ENCODE measurements at regions not wholly inside any gene's neighbourhood (a gene's known extent, or its start where the extent isn't known, plus 50 kb on each side); places are given as distances from the start of the nearest gene placed in this dataset.
"Not testable (repeated sequence)": the region's sequence is repeated elsewhere in the genome, so short reads cannot be mapped to it uniquely, and the experiment has no call there.

DNA sequence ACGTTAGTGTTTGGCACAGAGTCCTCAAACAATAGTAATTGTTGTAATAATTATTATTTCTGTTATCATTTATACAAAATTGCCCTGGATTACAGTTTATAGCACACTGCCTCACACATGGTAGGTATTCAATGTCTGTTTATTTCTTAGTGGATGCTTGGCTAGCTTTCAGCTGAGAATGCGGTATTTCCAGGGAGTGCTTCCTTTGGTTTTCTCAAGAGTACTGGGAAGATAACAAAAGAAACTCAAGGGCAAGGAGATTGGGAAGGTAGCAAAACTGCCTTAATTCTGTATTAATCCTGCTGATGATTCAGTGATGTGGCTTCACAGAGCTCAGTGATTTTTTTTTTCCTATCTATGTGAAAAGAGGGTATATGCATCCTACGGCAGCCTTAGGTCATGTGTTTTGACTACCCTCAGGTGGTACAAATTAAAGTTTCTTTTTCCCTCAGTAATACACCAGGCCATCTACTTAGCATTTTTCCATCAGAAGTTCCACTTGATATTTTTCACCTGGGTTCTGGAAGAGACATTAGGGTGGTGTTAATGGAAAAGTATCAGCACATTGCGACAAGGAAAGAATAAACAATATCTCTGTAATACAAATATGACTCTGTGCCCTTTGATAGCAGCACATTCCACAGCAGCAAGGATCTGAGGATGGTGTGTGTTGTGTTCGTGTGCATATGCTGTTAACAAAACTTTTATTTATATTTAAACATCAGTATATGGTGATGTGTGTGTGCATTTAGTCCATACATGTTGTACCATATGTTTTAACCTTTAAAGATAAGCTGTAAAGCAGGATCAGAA lies 124.3 kb upstream of the RASGEF1B start:
- no peak for DNase-seq (ENCODE audit: low read depth)

DNA sequence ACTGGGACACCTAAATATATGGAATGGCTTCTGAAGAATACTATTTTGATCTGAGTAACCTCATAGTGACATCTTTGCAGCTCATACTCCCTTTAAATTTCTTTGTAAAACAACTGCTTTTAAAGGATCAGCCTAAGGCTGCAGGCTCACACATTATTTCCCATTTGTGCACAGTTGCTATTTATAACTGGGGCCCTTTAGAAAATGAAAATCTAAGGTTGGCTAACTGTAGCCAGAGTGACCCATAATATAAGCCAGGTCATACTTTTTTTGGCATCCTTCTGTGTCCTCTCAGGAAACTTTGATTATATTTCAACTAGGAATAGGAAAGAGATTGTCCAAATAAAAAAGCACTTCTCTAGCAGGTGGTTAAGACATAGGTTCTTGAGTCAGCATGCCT lies 123.6 kb upstream of the RASGEF1B start:
- no peak for DNase-seq (ENCODE audit: low read depth)

DNA sequence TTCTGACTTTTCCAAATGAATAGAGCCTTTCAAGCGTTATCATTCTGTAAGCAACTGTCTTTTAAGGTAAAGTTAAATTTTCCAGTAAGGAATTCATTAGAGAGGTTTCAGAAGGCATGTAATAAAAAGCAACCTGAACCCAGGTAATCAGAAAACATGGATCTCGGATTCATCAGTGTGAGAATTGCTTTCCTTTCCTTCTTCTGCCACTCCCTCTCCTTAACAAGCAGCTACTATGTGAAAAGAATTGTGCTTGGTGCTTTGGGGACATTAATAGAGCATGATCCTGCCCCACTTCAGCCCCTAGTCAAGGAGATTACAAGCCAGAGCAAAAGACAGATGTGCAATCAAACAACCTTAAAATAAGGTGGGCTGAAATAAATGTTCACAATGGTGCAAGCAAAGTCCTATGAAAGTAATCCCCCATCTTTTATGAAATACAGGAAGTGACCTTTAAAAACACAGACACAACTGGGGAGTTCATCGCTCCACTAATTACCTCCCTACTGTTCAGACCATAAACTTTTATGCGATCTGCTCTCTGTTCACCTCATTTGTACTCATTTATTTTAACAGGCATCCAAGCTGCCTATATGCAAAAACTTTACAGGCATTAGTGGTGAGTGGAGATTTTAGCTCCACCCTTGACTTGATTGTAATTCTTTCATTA lies 122.9 kb upstream of the RASGEF1B start:
- no peak for DNase-seq (ENCODE audit: low read depth)

DNA sequence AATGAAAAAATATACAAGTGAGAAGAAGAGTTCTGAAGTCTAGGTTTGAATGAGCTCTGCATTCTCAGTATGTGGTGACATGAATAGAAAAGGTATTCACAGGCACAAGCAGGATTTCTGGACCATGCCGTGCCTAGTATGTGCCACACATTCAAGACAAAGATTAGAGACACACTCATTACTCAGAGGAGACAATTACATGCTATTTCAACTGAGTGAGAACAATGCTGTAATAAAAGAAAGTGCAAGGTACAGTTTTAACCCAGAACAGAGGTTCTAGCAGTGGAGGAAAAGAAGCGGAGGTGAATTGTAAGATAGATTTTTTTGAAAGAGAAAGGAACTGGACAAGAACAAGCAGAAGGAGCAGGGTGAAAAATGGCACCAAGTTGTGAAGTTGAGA lies 121.0 kb upstream of the RASGEF1B start:
- no peak for DNase-seq (ENCODE audit: low read depth)

DNA sequence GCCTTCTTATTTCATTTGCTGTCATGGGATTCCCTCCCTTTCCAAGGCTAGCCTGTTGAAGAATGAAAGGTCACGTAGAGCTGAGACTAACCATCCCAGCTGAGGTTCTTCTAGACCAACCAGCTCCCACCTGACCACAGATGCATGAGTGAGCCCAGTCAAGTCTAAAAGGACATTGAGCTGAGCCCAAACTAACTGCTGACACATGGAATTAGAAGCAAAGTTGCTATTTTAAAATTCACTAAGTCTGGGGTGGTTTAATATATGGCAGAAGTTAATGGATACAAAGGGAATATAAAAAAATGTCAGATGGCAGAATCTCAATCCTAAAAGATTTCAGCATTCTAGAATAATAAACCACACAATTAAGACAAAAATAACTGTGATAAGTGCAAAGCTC lies 118.9 kb upstream of the RASGEF1B start:
- DNase-seq (ENCODE audit: low read depth), result no peak

DNA sequence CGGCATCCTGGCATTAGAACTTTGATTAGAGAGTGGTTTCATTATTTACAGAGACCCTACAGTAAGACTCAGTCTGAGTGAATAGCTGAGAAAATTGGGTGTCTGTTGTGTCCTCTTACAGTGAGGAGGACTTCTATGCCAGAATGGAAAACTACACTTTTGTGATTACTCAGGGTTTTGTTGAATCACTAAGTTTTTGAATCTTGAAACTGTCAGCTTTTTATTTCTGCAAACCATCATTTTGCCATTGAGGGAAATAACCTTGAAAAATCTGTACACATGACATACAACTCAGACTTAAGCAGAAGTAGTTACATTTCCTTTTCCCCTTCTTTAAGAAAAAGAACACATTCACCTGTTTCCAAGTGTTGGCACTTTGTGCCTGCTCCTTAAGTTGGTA lies 117.6 kb upstream of the RASGEF1B start:
- DNase-seq (ENCODE audit: low read depth), result no peak

DNA sequence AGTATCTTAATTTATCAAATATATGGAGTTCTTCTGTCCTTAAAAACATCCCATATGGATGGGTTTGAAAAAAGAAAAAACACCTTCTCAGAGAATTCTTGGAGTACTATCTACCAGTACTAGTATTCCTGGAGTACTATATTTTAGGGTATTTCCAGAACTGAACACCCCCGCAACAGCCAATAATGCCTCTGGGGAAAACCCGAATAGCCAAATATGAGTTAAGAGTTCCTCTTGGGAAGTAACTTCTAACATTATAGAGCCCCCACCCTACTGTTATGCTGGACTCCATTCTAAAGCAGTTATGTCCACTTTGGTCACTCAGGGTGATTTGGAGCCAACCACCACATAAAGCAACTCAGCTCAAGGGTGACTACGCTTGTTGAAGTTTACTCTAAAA lies 115.0 kb upstream of the RASGEF1B start:
- no peak for DNase-seq (ENCODE audit: low read depth)

DNA sequence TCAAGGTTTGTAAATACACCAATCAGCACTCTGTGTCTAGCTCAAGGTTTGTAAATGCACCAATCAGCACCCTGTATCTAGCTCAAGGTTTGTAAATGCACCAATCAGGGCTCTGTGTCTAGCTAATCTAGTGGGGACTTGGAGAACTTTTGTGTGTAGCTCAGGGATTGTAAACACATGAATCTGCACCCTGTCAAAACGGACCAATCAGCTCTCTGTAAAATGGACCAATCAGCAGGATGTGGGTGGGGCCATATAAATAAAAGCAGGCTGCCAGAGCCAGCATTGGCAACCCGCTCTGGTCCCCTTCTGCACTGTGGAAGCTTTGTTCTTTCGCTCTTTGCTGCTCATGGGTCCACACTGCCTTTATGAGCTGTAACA lies 109.3 kb upstream of the RASGEF1B start:
- DNase-seq (ENCODE audit: low read depth), result not testable (repeated sequence)

DNA sequence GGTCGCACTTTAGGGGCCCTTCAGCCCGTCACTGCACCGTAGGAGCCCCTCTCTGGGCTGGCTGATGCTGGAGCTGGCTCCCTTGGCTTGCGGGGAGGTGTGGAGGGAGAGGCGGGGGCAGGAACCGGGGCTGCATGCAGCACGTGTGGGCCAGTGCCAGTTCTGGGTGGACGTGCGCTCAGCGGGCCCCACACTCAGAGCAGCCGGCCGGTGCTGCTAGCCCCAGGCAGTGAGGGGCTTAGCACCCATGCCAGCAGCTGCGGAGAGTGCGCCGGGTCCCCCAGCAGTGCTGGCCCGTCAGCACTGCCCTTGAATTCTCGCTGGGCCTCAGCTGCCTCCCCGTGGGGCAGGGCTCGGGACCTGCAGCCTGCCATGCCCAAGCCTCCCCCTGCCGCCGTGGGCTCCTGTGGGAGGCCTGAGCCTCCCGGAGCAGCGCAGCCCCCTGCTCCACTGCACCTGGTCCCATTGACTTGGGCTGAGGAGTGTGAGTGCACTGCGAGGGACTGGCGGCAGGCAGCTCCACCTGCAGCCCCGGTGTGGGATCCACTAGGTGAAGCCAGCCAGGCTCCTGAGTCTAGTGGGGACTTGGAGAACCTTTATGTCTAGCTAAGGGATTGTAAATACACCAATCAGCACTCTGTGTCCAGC lies 108.8 kb upstream of the RASGEF1B start:
- DNase-seq (ENCODE audit: low read depth), result no peak

DNA sequence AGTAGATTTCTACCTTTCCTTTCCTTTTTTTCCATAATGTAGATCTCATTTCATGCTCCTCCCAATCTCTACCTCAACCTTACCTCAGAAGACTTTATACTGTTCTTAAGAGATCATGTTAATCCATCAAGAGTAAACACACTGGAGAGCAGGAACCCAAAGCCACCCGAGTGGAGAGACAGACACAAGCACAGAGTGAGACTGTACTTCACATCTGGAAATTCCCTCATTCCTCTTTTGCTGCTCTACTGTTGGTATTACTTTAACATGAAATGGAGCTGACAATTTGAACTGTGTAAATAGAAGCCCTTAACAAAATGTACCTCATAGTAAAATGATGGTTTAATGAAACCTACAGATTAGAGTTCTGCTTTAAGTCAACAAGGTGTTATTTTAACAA lies 105.7 kb upstream of the RASGEF1B start:
- DNase-seq (ENCODE audit: low read depth), result no peak

DNA sequence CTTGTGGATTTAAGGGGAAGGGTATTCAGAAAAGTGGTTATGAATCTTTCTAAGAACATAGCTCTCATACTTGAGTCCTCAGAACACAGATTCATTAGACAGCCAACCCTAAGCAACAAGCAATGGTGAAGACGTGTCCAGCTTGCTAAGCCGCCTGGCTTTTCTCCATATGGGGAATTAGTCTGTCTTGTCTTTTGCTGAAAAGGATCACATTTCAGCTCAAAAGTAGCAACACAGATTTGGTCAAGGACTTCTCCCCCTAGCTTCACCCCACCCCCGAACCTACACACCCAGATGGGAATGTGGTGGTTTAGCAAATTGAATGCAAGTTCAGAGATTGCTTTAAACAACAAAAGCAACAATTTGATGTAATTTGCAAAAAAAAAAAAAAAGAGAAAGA lies 103.3 kb upstream of the RASGEF1B start:
- DNase-seq (ENCODE audit: low read depth), result peak; percentile 10

DNA sequence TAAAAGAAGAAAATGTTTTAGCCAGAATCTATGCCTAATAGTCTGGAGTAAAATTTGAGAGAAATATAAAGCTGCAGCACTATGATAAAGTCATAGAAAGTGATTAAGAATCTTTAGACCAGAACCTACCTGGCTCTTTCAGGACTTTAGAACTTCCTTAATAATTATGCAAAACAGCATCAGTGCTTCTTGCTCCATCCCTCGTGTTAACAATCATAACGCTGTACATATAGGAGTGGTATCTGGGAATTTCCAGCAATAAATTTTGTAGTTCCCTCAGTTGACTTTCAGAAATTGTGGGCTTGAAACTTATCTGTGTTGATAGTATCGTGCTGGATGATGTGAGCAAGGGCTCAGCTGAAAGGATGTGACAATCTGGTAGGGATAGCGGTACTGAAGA lies 102.1 kb upstream of the RASGEF1B start:
- no peak for DNase-seq (ENCODE audit: low read depth)

DNA sequence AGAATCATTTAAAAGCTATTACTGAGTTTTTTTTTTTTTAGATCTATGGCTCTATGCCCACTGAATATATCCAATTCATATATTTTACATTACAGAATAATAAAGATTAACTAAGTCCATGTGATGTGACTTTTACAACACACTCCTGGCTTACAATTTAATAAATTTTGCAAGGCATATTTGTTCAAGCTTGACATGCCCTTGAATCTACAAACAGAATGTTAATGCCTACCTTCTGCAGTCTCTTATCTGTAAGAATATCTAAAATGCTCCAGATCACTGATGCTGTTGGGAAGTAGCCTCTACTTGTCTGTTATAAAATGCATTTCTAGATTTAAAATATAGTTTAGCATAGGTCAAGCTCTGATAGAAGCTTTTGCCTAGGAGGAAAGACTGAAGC lies 100.7 kb upstream of the RASGEF1B start:
- DNase-seq (ENCODE audit: low read depth), result no peak

DNA sequence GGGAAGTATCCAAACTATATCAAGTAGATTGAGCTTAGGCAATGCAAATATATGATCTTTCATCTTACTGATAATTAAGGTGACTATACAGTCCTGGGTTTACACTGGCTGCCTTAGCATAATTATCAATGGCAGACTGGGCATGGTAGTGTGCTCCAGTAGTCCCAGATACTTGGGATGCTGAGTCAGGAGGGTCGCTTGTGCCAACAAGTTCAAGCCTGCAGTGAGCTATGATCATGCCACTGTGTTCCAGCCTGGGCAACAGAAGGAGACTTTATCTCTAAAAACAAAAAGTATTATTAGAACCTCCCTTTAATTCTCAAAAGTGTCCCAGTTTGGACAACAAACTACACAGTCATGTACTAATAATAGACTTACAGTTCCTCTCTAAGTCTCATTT lies 99.4 kb upstream of the RASGEF1B start:
- DNase-seq (ENCODE audit: low read depth), result no peak

DNA sequence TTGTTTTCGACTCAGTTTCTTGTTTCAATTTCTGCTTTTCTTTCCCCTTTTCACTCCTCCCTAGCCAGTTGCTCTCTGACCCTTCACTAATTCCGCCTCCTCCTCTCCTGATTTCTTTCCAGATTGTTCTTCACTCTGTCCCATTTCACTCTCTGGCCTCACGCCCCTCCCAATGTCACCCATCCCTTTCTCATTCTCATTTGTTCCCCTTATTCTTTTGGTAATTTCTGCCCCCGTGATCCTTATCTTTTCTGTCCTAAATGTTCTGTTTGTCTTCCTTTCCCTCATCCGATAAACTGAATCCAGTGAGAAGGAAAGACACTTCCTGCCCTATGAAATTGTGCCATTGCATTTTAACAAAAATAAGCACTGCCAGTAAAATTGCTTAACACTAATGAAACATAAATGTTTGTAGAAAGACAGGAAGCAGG lies 94.5 kb upstream of the RASGEF1B start:
- peak; percentile 12 for DNase-seq (ENCODE audit: low read depth)

DNA sequence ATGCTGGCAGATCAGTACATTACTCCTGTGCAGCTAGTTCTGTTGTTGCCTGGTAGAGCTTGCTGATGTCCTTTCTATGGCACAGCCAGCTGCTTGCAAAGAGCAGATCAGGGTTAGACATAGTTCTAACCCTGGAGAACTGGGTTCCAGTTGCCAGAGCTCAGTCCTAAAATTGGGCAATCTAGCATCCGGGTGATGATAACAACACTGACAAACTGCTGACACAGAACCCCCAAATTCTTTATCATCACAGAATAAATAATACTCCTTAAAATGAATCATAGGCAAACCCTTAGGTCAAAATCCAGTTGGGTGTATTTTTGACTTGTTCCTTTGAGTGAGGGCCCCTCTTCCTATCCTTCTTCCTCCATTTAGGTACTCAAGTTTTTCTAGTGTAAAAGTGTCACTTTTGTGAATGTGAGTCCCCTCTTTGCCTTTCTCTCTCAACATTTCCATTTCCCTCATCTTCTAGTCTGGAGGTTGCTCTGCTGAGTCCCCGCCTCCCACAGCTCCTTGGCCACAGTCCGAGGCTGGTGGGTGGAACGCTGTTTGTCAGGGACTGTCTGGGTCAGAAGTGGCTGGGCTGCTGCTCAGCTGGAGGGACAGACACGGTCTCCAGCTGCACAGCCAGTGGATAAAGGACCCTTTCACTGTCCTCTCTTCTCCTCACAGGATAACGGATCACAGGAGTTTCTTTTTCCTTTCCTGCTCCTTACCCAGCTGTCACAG lies 93.6 kb upstream of the RASGEF1B start:
- DNase-seq (ENCODE audit: low read depth), result peak; percentile 28

DNA sequence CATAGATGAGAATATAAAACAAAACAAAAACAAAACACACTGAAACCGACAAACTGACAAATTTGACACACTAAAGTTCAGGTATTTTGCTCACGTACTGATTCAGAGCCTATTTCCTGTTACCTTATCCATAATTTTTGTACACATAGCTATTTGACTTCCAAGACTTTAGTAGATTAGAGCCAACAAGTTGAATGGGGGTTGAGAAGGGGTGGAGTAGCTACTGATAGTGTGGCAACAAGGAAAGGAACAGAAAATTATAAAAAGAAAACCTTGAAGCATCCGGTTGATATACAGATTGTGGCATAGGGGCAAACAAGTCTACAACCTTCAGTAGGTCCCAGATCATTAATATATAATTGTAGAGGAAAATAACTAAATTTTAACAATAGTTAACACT lies 92.3 kb upstream of the RASGEF1B start:
- DNase-seq (ENCODE audit: low read depth), result no peak

DNA sequence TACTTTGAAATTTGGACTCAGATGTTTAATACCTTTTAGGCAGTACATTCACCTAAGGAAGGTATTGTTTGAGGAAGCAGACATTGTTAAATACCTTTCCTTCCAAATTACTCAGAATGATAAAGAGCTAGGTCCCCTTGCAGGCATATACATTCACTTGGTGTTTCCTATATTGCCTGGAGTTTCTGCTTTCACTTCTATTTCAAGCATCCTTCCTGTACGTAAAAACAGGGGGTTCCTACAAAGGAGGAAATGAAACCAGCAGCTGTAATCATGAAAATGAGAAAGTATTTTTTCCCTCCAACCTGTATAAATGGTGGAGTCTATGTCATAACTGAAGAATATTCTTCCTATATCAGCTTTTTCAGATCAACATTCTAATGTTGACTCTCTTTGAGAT lies 90.4 kb upstream of the RASGEF1B start:
- DNase-seq (ENCODE audit: low read depth), result no peak

DNA sequence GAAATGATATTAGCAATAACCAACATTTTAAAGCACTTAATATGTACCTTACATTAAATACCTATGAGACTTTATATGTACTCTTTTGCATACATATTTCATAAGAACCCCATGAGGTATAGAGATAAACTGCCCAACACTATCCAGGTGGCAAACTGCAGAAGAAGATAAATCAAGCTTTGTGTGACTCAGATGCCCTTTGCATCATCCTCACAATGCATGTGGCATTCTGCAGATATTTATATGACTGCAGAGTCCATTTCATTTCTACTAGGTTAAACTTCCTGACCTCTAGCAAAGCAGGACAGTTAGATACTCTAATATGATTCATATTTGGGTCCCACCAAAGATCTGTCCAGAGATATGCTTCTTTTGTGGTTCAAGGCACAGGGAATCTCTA lies 85.6 kb upstream of the RASGEF1B start:
- no peak for DNase-seq (ENCODE audit: low read depth)

DNA sequence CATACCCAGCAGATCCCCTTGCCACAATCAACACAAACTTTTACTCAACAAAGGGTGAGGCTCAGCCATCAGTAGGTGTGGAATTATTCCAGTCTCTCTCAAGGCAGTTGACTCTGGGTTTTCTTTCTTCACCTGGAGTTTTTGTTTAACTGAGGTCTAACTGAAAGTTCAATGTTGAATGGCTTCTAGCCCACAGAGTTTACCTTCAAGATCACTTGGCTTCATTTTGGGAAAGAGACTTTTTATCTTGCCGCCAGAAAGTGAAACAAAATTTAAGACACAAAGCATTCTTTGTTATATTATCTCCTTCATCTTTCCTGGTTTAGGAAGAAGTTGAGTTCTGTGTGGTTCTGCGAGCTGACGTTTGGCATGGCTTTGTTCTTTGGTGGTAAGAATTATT lies 83.8 kb upstream of the RASGEF1B start:
- no peak for DNase-seq (ENCODE audit: low read depth)

DNA sequence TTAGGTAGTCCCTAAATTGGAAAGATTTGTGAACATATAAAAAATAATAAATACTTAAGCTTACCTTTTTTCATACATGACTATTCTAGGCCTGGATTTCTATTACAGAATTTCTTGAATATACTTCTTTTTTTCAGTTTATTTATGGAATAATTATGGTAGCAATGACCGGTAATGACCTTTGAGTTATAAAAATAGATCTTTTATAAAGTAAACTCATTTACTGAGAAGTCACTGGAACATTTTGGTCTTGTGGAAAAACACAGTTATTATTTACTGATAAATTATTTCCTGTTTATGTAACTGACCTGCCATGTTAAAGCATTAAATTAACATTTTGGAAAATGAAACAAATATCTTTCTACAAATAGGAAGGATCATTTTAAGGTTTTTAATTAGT lies 80.4 kb upstream of the RASGEF1B start:
- DNase-seq (ENCODE audit: low read depth), result no peak

DNA sequence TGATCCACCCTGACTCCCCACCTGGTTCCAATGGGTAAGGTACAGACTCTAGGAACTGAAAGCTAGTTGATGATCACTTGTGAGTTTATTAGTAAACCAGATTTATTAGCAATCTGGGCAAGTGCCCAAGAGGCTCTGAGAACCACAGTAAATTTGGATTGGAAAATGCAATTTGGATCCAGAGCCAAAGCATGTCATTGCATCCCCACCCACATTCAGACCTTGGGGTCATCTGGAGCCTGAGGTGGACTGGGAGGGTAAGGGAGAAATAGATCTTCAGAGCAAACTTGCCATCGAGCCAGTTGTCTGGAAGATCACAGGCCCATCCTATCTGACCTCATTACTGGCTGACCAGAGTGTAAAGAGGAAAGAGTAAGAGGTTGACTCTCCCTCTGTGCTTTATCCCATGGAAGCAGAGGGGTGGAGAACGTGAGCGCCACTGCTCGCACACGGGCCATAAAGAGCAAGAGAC lies 78.7 kb upstream of the RASGEF1B start:
- DNase-seq (ENCODE audit: low read depth), result no peak

DNA sequence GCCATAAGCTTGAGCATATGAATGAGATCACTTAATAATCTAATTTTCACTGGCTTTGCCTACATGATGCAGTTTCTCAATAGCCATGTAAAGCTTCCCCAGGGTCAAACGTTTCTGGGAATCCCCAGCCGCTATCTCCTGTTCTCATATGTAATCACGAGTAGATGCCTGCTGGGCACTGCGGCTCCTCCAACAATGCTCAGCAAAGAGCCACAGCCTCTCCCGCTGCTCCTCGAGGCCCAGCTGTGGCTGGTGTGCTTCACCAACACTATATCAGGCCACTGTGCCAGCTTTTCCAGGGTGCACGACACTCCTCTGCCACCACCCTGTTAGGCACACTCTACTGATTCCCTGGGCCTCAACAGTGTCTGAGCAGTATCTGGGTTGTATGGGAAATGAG lies 78.3 kb upstream of the RASGEF1B start:
- no peak for DNase-seq (ENCODE audit: low read depth)
